Endothelial cell of umbilical vein (primary cell): ENCODE measurements at regions not wholly inside any gene's neighbourhood (a gene's known extent, or its start where the extent isn't known, plus 50 kb on each side); places are given as distances from the start of the nearest gene placed in this dataset.

Experiments
- BruUV-seq: library from RNA; stranded (reverse); fragments of 400-500 nt; replicated peaks from 2 replicates; lab custom pipeline; 2021; lab: Mats Ljungman, UMichigan
- CTCF ChIA-PET: fragments of 300-600, 350-600 bp; sonication (Branson Sonifier 250); formaldehyde crosslinking; loops from one replicate; lab custom pipeline; 2021; ENCODE audit warnings: antibody characterized with exemption, inconsistent platforms; lab: Charles Lee
- POLR2A ChIA-PET: fragments of 300-600, 350-600 bp; sonication (Branson Sonifier 250); formaldehyde crosslinking; loops from one replicate; lab custom pipeline; 2021; ENCODE audit warnings: antibody characterized with exemption, inconsistent platforms; lab: Charles Lee
- DNase-seq: peaks from one replicate; pipeline ENCODE4 v3.0.0-alpha.2; 2011; ENCODE audit warnings: low read depth, low spot score
- FAIRE-seq: peaks from 2 replicates; lab custom pipeline; 2011; peaks lifted over from hg19 to GRCh38; lab: Jason Lieb, UNC
- H2AFZ ChIP-seq: 2 replicates; pipeline ENCODE4 v1.6.0; 2012; ENCODE audit warnings: low read depth, low read length, control low read depth, inconsistent platforms
- H3K27ac ChIP-seq: 2 replicates; pipeline ENCODE4 v1.5.1; 2011; ENCODE audit warnings: low read depth, mild to moderate bottlenecking, control low read depth, low read length, moderate library complexity; ENCODE audit not compliant: insufficient read depth
- H3K27me3 ChIP-seq, 2 experiments: 2 replicates each; pipeline versions ENCODE4 v1.6.0 to v1.6.1; 2011; ENCODE audit warnings: low read length in 2 of 2, mixed read lengths in 1 of 2; ENCODE audit not compliant: control insufficient read depth in 2 of 2, insufficient read depth in 2 of 2
- H3K36me3 ChIP-seq, 2 experiments: 2 replicates in 1 of 2; 3 replicates in 1 of 2; pipeline ENCODE4 v1.5.1; 2011; ENCODE audit warnings: low read length in 2 of 2, mild to moderate bottlenecking in 1 of 2, moderate library complexity in 1 of 2; ENCODE audit not compliant: control insufficient read depth in 2 of 2, insufficient read depth in 2 of 2; ENCODE audit errors: extremely low read depth in 1 of 2
- H3K4me1 ChIP-seq: 3 replicates; pipeline ENCODE4 v1.5.1; 2011; ENCODE audit warnings: mild to moderate bottlenecking, low read length; ENCODE audit not compliant: control insufficient read depth, insufficient read depth; ENCODE audit errors: extremely low read depth
- H3K4me2 ChIP-seq: 2 replicates; pipeline ENCODE4 v1.6.1; 2011; ENCODE audit warnings: low read length, control low read depth, mixed read lengths; ENCODE audit not compliant: insufficient read depth
- H3K4me3 ChIP-seq, 3 experiments: fragments of 200-600 bp in 1 of 3; sonication (generic), shearing (Covaris generic) in 1 of 3; replicated peaks in 1 of 3; 2 replicates each; pipeline ENCODE4 v1.5.1; 2011 to 2016; ENCODE audit warnings: control low read depth in 3 of 3, low read length in 3 of 3, mild to moderate bottlenecking in 2 of 3, inconsistent platforms in 1 of 3, low read depth in 1 of 3, moderate library complexity in 1 of 3; ENCODE audit not compliant: insufficient read depth in 1 of 3
- H3K79me2 ChIP-seq: 2 replicates; pipeline ENCODE4 v1.6.0; 2012; ENCODE audit warnings: low read length, inconsistent platforms; ENCODE audit not compliant: control insufficient read depth, insufficient read depth
- H3K9ac ChIP-seq: replicated peaks from 2 replicates; pipeline ENCODE3; 2011; ENCODE audit warnings: low read length, control low read depth; ENCODE audit not compliant: insufficient read depth; ENCODE audit errors: extremely low read depth
- H3K9me1 ChIP-seq: replicated peaks from 3 replicates; pipeline ENCODE4 v1.6.0; 2011; ENCODE audit warnings: mild to moderate bottlenecking, low read length; ENCODE audit not compliant: control insufficient read depth, insufficient read depth; ENCODE audit errors: extremely low read depth
- H3K9me3 ChIP-seq: replicated peaks from 2 replicates; pipeline ENCODE4 v1.5.1; 2012; ENCODE audit warnings: low read length, inconsistent platforms; ENCODE audit not compliant: control insufficient read depth, insufficient read depth
- H4K20me1 ChIP-seq: replicated peaks from 2 replicates; pipeline ENCODE3; 2011; ENCODE audit warnings: mild to moderate bottlenecking, low read length; ENCODE audit not compliant: control insufficient read depth, insufficient read depth; ENCODE audit errors: extremely low read depth
- EZH2 ChIP-seq: IDR thresholded peaks from 2 replicates; pipeline ENCODE4 v1.6.1; 2012; ENCODE audit warnings: borderline replicate concordance, low read depth, mild to moderate bottlenecking, moderate library complexity, low read length, inconsistent platforms; ENCODE audit not compliant: severe bottlenecking
- FOS ChIP-seq: IDR thresholded peaks from 2 replicates; pipeline ENCODE4 v1.6.1; 2011; ENCODE audit warnings: mild to moderate bottlenecking, low read length, moderate library complexity, borderline replicate concordance; ENCODE audit not compliant: insufficient read depth
- GATA2 ChIP-seq: IDR thresholded peaks from 2 replicates; pipeline ENCODE4 v1.7.0; 2011; ENCODE audit warnings: low read depth, mild to moderate bottlenecking, moderate library complexity, mixed read lengths, low read length; ENCODE audit not compliant: insufficient read length, insufficient read depth
- MYC ChIP-seq: IDR thresholded peaks from one replicate; pipeline ENCODE4 v1.6.1; 2011; ENCODE audit warnings: mild to moderate bottlenecking, low read depth, low read length
- POLR2A ChIP-seq: IDR thresholded peaks from 2 replicates; pipeline ENCODE4 v1.6.1; 2012; ENCODE audit warnings: low read depth, mild to moderate bottlenecking, control low read depth, low read length
- dilution Hi-C: fragments of 300-500 bp; cut with MboI; formaldehyde crosslinking; loops from one replicate; pipeline ENCODE4 v1.15.0; 2019; ENCODE audit warnings: low sequenced_read_pairs; ENCODE audit not compliant: extremely low pct_ligation_motif_present
- intact Hi-C: fragments of 100-400 bp; cut with micrococcal nuclease; formaldehyde crosslinking; loops from one replicate; pipeline ENCODE4 v1.10.0; 2022
- TF ChIP-seq, protein P1 (sequence below), 2 donors: IDR thresholded peaks; 1 replicate in 1 of 2; 2 replicates in 1 of 2; pipeline ENCODE4 v1.5.1; 2011; ENCODE audit warnings: low read length in 2 of 2, mild to moderate bottlenecking in 2 of 2, moderate library complexity in 2 of 2, control low read depth in 1 of 2, inconsistent platforms in 1 of 2, low read depth in 1 of 2; ENCODE audit not compliant: insufficient read depth in 1 of 2; ENCODE audit errors: extremely low read depth in 1 of 2

- Histone ChIP-seq H3K27me3 (no peaks in the 10 kb centered on the region), H3K4me2 (no peak overlapping the region), H3K4me3 (no peak overlapping the region), H3K9me1 (no peaks in the 10 kb centered on the region), H2AFZ (no peak overlapping the region), H3K79me2 (no peaks in the 10 kb centered on the region), H3K27ac (no peak overlapping the region), H3K36me3 (no peaks in the 10 kb centered on the region), H3K9ac (no peak overlapping the region), H3K4me1 (no peaks in the 10 kb centered on the region), H3K9me3 (no peaks in the 10 kb centered on the region), H4K20me1 (no peaks in the 10 kb centered on the region)
- ChIA-PET POLR2A (no interaction called here), CTCF (interaction anchor here (1.0 to 10.1 kb wide), 4 partner anchors 70 to 1479 kb away, joined by 3 to 275 read pairs (median 66); no protein-coding TSS in a partner anchor)
- DNase-seq (no peak), FAIRE-seq (no peak)
- dilution Hi-C loops: no loop called here
- no TSS peak for BruUV-seq
- intact Hi-C loops: no loop called here
- no peak for TF ChIP-seq FOS
- no peak for TF ChIP-seq EZH2
- no peak for TF ChIP-seq POLR2A
- no peak for TF ChIP-seq MYC
- no peak for TF ChIP-seq GATA2
- TF ChIP-seq, protein P1, sequence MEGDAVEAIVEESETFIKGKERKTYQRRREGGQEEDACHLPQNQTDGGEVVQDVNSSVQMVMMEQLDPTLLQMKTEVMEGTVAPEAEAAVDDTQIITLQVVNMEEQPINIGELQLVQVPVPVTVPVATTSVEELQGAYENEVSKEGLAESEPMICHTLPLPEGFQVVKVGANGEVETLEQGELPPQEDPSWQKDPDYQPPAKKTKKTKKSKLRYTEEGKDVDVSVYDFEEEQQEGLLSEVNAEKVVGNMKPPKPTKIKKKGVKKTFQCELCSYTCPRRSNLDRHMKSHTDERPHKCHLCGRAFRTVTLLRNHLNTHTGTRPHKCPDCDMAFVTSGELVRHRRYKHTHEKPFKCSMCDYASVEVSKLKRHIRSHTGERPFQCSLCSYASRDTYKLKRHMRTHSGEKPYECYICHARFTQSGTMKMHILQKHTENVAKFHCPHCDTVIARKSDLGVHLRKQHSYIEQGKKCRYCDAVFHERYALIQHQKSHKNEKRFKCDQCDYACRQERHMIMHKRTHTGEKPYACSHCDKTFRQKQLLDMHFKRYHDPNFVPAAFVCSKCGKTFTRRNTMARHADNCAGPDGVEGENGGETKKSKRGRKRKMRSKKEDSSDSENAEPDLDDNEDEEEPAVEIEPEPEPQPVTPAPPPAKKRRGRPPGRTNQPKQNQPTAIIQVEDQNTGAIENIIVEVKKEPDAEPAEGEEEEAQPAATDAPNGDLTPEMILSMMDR (IDR thresholded peaks at IDR 0.05; ENCODE audit: extremely low read depth in 1 of 2, insufficient read depth in 1 of 2, low read depth in 1 of 2, low read length in 2 of 2): no peak
Measured at GRCh38 chr2:211089127-211089526, 532.7 kb downstream of the CPS1 start.
